ENCODE measurements at regions not wholly inside any gene's neighbourhood (a gene's known extent, or its start where the extent isn't known, plus 50 kb on each side); places are given as distances from the start of the nearest gene placed in this dataset.

GRCh38 chr11:70745451-70745850, 347.1 kb downstream of the CTTN start (continued):
- TF ChIP-seq REST (IDR thresholded peaks at IDR 0.05) (no peak), ATF3 (IDR thresholded peaks at IDR 0.05) (no peak)

DNA sequence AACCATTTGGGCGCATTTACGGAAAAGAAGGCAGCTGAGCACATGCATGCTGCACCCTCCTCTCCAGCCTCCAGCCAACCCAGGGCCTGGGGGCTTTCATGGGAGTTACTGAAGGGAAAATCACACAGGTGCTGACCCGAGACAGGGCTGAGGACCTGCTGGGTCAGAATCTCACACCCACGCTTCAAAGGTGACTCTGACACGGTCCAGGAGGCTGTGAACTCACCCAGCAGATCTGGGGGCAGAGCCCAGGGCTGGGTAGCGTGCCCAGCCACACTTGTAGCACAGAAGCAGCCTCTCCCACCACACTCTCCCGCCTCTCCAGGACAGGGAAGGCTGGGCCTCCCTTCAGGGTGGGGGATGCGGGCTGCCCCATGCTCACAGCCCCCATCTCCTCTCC, 347.6 kb downstream of the CTTN start:
- Histone ChIP-seq H3K27me3 (ENCODE audit: control insufficient read depth in 4 of 4, insufficient read depth in 4 of 4, low read length in 3 of 4) (no peaks in the 10 kb centered on the region), H3K4me3 (ENCODE audit: low read depth in 1 of 3, low read length in 3 of 3) (no peak overlapping the region), H3K36me3 (ENCODE audit: control insufficient read depth in 4 of 4, insufficient read depth in 3 of 4, low read depth in 1 of 4, low read length in 3 of 4) (no peaks in the 10 kb centered on the region), H3K9ac (ENCODE audit: low read depth in 1 of 2, low read length in 2 of 2) (no peak overlapping the region), H3K4me1 (ENCODE audit: control insufficient read depth in 4 of 4, insufficient read depth in 4 of 4, low read length in 3 of 4) (no peaks in the 10 kb centered on the region), H3K9me3 (ENCODE audit: control insufficient read depth in 4 of 4, low read length in 3 of 4) (peaks cover 0 to 6% (median 4%) of the 10 kb centered on the region in 4 donors), H3K27ac (ENCODE audit: low read depth in 1 of 2, low read length in 2 of 2) (no peak overlapping the region)
- 92% methylated on average over 8 of the region's 8 CpGs for WGBS
- TF ChIP-seq JUND (IDR thresholded peaks at IDR 0.05) (no peak), ATF3 (IDR thresholded peaks at IDR 0.05) (no peak), MAX (IDR thresholded peaks at IDR 0.05) (no peak), TAF1 (conservative IDR thresholded peaks at IDR 0.05) (no peak)
- DNase-seq (ENCODE audit: low spot score) = no peak

DNA sequence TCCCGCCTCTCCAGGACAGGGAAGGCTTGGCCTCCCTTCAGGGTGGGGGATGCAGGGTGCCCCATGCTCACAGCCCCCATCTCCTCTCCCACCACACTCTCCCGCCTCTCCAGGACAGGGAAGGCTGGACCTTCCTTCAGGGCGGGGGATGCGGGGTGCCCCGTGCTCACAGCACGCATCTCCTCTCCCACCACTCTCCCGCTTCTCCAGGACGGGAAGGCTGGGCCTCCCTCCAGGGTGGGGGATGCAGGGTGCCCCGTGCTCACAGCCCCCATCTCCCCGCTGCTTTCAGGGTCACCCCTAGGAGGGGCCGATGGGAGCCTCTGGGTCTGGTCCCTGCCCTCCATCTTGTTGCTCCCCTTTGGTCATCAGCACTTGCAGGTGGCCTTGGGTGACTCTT, 348.0 kb downstream of the CTTN start:
- H3K4me1 ChIP-seq (ENCODE audit: control insufficient read depth in 4 of 4, insufficient read depth in 4 of 4, low read length in 3 of 4) = no peaks in the 10 kb centered on the region
- 92% methylated on average over 11 of the region's 11 CpGs for WGBS
- no peaks in the 10 kb centered on the region for H3K36me3 ChIP-seq (ENCODE audit: control insufficient read depth in 4 of 4, insufficient read depth in 3 of 4, low read depth in 1 of 4, low read length in 3 of 4)
- H3K9ac ChIP-seq (ENCODE audit: low read depth in 1 of 2, low read length in 2 of 2) = no peak overlapping the region
- no peak overlapping the region for H3K27ac ChIP-seq (ENCODE audit: low read depth in 1 of 2, low read length in 2 of 2)
- TF ChIP-seq ATF3 (IDR thresholded peaks at IDR 0.05) = no peak
- TF ChIP-seq GABPA (IDR thresholded peaks at IDR 0.05 in 1 of 2, conservative IDR thresholded peaks at IDR 0.05 in 1 of 2) = no peak
- no peak for TF ChIP-seq SP1 (IDR thresholded peaks at IDR 0.05)
- TF ChIP-seq REST (IDR thresholded peaks at IDR 0.05) = no peak
- TF ChIP-seq TAF1 (conservative IDR thresholded peaks at IDR 0.05) = no peak
- no peak overlapping the region for H3K4me3 ChIP-seq (ENCODE audit: low read depth in 1 of 3, low read length in 3 of 3)
- no peaks in the 10 kb centered on the region for H3K27me3 ChIP-seq (ENCODE audit: control insufficient read depth in 4 of 4, insufficient read depth in 4 of 4, low read length in 3 of 4)
- H3K9me3 ChIP-seq (ENCODE audit: control insufficient read depth in 4 of 4, low read length in 3 of 4) = peaks cover 0 to 8% (median 6%) of the 10 kb centered on the region in 4 donors
- DNase-seq (ENCODE audit: low spot score) = no peak

Measured in liver (tissue), 7 donors.